Superior temporal gyrus (tissue), 1 donor: ENCODE measurements at regions not wholly inside any gene's neighbourhood (a gene's known extent, or its start where the extent isn't known, plus 50 kb on each side); places are given as distances from the start of the nearest gene placed in this dataset.

ENCODE experiments used
- DNase-seq: peaks from one replicate; pipeline ENCODE4 v3.0.0-alpha.2; 2016; ENCODE audit errors: extremely low spot score

- DNase-seq: no peak
Observed at GRCh38 chr2:224325941-224326340, 76.0 kb downstream of the FAM124B start.

- no peak for DNase-seq
Observed at GRCh38 chr2:224324604-224325003, 77.3 kb downstream of the FAM124B start.

GRCh38 chr2:224320660-224321059 is 81.2 kb downstream of the FAM124B start:
- no peak for DNase-seq

- DNase-seq: no peak
Observed at GRCh38 chr2:224319750-224320149, 82.2 kb downstream of the FAM124B start.

DNA sequence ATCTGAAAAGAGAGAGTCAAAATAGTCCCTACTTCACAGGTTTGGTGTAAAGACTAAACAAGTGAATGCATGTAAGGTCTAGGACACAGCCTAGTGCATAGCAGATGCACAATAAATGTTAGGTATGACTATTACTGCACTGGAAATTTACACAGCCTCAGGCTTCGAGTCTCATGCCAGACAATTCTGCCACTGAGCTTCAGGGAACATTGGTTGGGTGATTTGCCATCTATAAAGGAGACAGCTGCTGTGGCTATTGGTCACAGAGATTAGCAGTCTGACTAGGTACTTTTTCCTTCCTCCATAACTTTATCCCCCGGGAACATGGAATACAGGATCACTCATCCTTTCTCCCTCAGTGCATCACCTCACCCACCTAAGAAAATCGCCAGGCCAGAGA is 89.2 kb downstream of the FAM124B start:
- DNase-seq: no peak

DNA sequence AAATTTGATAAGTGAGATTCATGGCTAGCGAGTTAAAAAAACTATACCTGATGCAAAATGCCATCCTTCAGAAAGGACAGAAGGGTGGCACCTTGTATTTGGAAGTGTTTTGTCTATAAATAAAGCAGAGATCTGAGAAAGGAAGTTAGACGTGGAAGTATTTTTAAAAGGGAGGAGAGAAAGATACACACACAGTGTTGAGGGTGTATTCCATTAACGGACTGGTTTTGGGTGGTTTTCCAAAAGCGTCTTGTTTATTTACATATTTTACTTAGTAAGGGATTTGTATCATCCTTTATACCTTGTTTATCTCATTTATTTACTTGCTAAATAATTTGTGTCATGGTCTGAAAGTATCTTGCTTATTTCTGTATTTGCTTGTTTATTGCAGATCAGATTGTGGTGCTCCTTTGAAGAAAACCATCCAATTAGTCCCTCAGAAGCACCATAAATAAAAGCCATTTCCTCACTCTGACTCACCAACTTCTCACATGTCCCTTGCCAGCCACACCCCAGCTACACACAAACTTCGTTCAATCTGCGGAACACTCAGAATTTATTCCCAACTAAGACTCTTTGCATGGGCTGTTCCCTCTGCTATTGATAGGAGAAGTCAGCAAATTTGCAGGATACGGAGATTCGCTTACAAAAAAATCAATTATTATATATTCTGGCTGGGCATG is 90.8 kb downstream of the FAM124B start:
- DNase-seq: no peak

DNA sequence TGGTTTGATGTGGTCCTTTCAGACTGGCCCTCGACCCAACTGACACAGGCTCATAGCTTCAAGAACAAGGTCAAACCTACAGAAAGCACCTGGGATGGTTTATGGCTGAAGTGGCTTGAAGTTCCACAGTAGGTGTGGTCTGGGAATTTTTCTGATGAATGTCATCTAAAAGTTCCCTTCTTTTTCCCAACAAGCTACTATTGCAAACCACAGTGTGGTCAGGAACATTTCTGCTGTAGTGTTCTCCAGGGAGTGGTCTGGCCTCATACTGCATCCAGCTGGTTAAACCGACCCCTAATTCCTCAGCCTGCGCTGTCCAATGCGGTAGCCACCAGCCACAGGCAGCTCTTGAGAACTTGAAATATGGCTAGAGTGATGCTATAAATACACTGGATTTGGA is 92.7 kb downstream of the FAM124B start:
- DNase-seq: no peak

GRCh38 chr2:224308272-224308911 is 93.5 kb downstream of the FAM124B start:
- no peak for DNase-seq

DNA sequence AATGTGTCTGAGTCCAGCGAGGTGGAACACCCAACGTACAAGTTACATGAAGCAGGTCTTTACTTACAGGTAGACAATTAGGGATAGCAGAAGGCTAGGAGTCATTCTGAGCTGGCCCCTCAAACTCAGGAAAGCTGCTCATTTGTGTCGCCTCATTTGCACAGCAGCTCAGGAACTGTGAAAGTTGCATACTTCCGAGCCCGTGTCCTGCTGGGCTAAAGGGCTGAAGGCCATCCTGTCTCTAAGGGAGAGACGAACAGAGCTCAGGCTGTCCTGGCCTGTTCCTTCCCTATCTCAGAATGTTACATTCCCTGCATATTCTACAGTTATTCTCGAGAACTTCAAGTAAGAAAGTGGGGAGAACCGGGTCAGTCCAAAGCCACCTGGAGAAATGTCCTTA is 99.0 kb downstream of the FAM124B start:
- no peak for DNase-seq

GRCh38 chr2:224293976-224294375 is 107.9 kb downstream of the FAM124B start:
- DNase-seq: no peak

GRCh38 chr2:224287531-224287930 is 114.4 kb downstream of the FAM124B start:
- no peak for DNase-seq

DNA sequence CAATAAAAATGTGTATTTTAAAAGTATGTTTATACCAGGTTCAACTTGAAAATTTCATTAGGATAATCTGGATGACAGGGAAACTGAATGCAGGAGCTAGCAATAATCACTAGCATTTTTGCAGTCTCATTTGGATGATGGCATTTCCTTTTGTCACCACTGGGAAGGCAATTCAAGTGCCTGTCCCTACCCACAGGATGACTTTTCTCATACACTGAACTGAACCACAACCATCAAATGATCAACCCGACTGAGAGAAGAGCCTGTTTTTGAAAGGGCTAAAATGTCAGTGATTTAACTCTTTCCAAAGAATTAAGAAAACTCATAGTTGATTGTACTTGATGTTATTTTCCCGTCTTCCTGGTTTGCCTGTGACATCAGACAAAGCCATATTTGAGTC is 115.0 kb downstream of the FAM124B start:
- no peak for DNase-seq

- peak; percentile 92 for DNase-seq
Observed at GRCh38 chr2:224284134-224284946, 117.6 kb downstream of the FAM124B start.

- DNase-seq: no peak
Observed at GRCh38 chr2:224283466-224283965, 118.4 kb downstream of the FAM124B start.

DNA sequence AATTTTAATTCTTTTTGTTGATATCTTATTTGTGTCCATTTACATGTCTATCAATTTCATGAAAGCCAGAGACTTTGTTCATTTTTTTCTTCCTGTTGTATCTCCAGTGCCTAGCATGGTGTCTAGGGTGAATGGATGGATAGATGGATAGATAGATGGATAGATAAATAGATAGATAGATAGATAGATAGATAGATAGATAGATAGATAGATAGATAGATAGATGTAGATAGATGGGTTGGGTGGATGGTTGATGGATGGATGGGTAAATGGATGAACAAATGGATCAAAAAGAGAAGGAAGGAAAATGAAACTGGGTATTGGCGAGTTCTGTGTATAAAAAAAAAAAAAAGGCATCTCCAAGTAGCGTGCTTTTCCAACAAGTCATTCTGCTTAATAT is 120.5 kb downstream of the FAM124B start:
- DNase-seq: no peak

GRCh38 chr2:224278531-224278930 is 123.4 kb downstream of the FAM124B start:
- DNase-seq: no peak

- no peak for DNase-seq
Observed at GRCh38 chr2:224276251-224276650, 125.7 kb downstream of the FAM124B start.

- DNase-seq: no peak
Observed at GRCh38 chr2:224272237-224272910, 129.5 kb downstream of the FAM124B start.

DNA sequence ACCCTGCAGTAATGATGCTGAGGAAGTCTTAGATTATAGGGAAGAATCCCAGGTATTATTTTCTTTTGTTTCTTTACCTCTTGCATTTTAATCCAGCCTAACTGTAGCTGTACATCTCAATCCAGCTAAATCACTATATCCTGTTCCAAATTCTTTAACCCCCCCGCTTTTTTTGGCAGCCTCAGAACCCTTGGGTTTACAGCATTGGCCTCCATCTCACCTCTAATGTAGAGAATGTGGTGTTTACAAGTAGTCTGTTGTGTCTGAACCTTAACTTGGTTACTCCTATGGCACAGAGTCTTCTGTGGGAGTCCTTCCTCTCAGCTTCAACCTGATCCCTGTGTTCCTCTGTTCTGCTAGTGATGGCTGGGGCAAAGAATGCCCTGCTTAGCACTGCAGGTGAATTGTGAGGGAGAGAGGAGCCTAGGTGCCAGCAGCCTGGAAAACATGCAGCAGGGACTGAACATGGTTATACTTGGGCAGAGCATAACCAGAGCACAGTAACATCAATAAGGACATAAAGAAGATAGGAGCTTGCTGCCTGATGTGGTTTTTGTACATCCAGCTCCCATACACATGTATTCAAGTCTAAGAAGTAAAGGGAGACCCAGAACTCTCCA is 130.2 kb downstream of the FAM124B start:
- no peak for DNase-seq

- DNase-seq: peak; percentile 23
Observed at GRCh38 chr2:224268441-224268840, 133.5 kb downstream of the FAM124B start.

- no peak for DNase-seq
Observed at GRCh38 chr2:224264259-224264658, 137.6 kb downstream of the FAM124B start.
